ENCODE measurements at regions not wholly inside any gene's neighbourhood (a gene's known extent, or its start where the extent isn't known, plus 50 kb on each side); places are given as distances from the start of the nearest gene placed in this dataset.

DNA sequence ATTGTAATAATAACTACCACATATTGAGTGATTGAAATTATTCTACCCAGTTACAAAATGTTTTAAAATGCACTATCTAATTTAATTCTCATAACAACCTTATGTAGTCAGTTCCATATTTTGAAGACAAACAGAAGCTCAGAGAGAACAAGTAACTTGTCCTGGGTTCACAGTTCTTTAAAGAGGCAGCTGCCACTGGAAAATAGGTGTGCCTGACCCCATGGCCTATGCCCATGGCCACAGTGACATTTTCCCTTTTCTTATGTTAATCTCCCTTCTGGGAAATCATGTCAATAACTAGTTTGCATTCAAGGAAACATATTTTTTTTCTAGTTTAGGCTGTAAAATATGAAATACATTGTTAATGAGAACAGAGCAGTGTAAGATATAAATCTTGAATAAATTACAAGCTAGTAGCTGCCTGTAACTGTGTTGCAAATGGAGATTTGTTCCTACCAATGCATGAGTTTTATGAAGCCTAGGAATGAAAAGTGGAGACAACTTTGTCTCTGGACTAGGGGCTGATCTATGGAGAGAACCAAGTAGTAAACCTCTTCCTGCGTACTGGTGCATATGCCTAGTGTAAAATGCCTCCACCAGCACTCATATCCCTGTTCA is 1018.0 kb downstream of the NTRK3 start:
- no peak for DNase-seq (ENCODE audit: extremely low spot score)
- ChIA-PET CTCF (no interaction called here), POLR2A (no interaction called here)
- TF ChIP-seq, protein P1, sequence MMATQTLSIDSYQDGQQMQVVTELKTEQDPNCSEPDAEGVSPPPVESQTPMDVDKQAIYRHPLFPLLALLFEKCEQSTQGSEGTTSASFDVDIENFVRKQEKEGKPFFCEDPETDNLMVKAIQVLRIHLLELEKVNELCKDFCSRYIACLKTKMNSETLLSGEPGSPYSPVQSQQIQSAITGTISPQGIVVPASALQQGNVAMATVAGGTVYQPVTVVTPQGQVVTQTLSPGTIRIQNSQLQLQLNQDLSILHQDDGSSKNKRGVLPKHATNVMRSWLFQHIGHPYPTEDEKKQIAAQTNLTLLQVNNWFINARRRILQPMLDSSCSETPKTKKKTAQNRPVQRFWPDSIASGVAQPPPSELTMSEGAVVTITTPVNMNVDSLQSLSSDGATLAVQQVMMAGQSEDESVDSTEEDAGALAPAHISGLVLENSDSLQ (IDR thresholded peaks at IDR 0.05) = no peak
- TF ChIP-seq FOXK2 (IDR thresholded peaks at IDR 0.05) (no peak), HDGF (IDR thresholded peaks at IDR 0.05; ENCODE audit: borderline replicate concordance) (no peak), FOXM1 (IDR thresholded peaks at IDR 0.05; ENCODE audit: borderline replicate concordance) (no peak), ELF4 (IDR thresholded peaks at IDR 0.05) (no peak), SP1 (IDR thresholded peaks at IDR 0.05) (no peak), ARNT (IDR thresholded peaks at IDR 0.05) (no peak), TARDBP (IDR thresholded peaks at IDR 0.05) (no peak), L3MBTL2 (conservative IDR thresholded peaks at IDR 0.05) (no peak)

DNA sequence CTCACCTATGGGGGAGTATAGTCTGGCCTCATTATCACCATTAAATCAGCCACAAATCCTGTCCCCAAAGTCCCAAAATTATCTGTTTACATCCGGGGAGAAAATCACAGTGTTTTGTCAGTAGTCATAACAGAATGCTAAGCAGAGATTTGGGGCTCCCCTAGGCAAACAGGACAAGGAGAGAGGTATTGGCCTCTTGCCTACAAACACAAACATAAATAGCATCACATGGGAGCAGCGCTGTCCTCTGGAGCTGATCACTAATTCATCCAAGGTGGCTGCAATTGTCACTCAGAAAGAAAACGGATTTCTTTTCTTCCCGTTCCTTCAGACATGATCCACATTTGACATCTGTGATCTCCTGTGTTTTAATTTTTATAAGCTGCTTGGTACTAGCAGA is 1028.1 kb downstream of the NTRK3 start:
- no peak for TF ChIP-seq ZNF384 (IDR thresholded peaks at IDR 0.05)
- no peak for TF ChIP-seq FOXK2 (IDR thresholded peaks at IDR 0.05)
- TF ChIP-seq SUZ12 (IDR thresholded peaks at IDR 0.05) = no peak
- TF ChIP-seq TARDBP (IDR thresholded peaks at IDR 0.05) = no peak
- no peak for TF ChIP-seq BHLHE40 (IDR thresholded peaks at IDR 0.05; ENCODE audit: borderline replicate concordance)
- no peak for TF ChIP-seq LEF1 (IDR thresholded peaks at IDR 0.05; ENCODE audit: borderline replicate concordance)
- TF ChIP-seq ARNT (IDR thresholded peaks at IDR 0.05) = no peak
- no peak for TF ChIP-seq NFRKB (IDR thresholded peaks at IDR 0.05)
- no peak for TF ChIP-seq FOXA1 (IDR thresholded peaks at IDR 0.05)
- TF ChIP-seq FOXM1 (IDR thresholded peaks at IDR 0.05; ENCODE audit: borderline replicate concordance) = no peak
- TF ChIP-seq CTBP1 (IDR thresholded peaks at IDR 0.05; ENCODE audit: borderline replicate concordance) = no peak
- TF ChIP-seq L3MBTL2 (conservative IDR thresholded peaks at IDR 0.05) = no peak
- no peak for TF ChIP-seq SP1 (IDR thresholded peaks at IDR 0.05)
- TF ChIP-seq HDGF (IDR thresholded peaks at IDR 0.05; ENCODE audit: borderline replicate concordance) = no peak
- no peak for TF ChIP-seq ELF4 (IDR thresholded peaks at IDR 0.05)
- TF ChIP-seq, protein P1 (IDR thresholded peaks at IDR 0.05) = no peak
- CTCF ChIA-PET = no interaction called here
- POLR2A ChIA-PET = no interaction called here
- no peak for DNase-seq (ENCODE audit: extremely low spot score)

DNA sequence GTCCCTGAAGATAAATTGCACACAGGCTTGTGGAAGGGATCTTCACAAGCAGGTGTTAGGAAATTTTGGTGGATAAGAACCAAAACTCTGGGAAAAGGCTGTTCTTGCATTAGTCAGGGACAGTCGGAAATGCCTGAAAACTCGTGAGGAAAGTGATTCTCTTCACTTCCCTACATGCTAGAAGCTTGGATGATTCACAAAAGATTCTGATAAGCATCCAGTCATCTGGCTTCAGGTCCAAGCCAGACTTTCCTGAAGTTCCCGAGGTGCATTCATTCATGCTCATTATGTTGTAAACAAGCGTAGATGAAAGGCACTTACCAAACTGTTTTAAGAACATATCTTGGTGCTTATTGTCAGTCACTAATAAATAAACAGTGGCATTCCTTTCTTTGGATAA is 1028.7 kb downstream of the NTRK3 start:
- TF ChIP-seq NFRKB (IDR thresholded peaks at IDR 0.05) (no peak), FOXM1 (IDR thresholded peaks at IDR 0.05; ENCODE audit: borderline replicate concordance) (no peak), ARNT (IDR thresholded peaks at IDR 0.05) (no peak), HDGF (IDR thresholded peaks at IDR 0.05; ENCODE audit: borderline replicate concordance) (no peak), BHLHE40 (IDR thresholded peaks at IDR 0.05; ENCODE audit: borderline replicate concordance) (no peak), ELF4 (IDR thresholded peaks at IDR 0.05) (no peak), SUZ12 (IDR thresholded peaks at IDR 0.05) (no peak), L3MBTL2 (conservative IDR thresholded peaks at IDR 0.05) (no peak), FOXK2 (IDR thresholded peaks at IDR 0.05) (no peak), CTBP1 (IDR thresholded peaks at IDR 0.05; ENCODE audit: borderline replicate concordance) (no peak)
- TF ChIP-seq, protein P1 (IDR thresholded peaks at IDR 0.05) = no peak
- DNase-seq (ENCODE audit: extremely low spot score) = no peak
- CTCF ChIA-PET = no interaction called here
- POLR2A ChIA-PET = no interaction called here

DNA sequence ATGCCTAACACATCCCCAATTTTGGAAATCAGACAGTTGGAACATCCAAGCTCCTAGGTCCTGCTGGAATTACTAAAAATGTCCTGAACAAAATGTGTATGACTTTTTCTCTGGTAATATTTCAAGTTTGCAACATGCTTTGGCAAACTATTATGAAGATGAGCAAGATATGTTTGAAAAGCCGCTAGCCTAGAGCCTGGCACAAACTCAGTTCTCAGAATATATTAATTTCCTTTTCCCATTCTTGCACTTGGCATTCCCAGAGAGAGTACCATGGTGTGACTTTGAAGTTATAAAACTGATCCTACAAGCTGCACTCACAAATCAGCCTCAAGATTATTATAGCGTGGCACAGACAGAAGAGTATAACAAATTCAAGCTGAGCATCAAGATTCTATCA is 1031.1 kb downstream of the NTRK3 start:
- TF ChIP-seq, protein P1 (IDR thresholded peaks at IDR 0.05) = no peak
- TF ChIP-seq LEF1 (IDR thresholded peaks at IDR 0.05; ENCODE audit: borderline replicate concordance) (no peak), L3MBTL2 (conservative IDR thresholded peaks at IDR 0.05) (no peak), TARDBP (IDR thresholded peaks at IDR 0.05) (no peak), HDGF (IDR thresholded peaks at IDR 0.05; ENCODE audit: borderline replicate concordance) (no peak), ARNT (IDR thresholded peaks at IDR 0.05) (no peak), NFRKB (IDR thresholded peaks at IDR 0.05) (no peak), ZNF384 (IDR thresholded peaks at IDR 0.05) (no peak), CTBP1 (IDR thresholded peaks at IDR 0.05; ENCODE audit: borderline replicate concordance) (no peak), SUZ12 (IDR thresholded peaks at IDR 0.05) (no peak), ELF4 (IDR thresholded peaks at IDR 0.05) (no peak)
- ChIA-PET POLR2A (no interaction called here), CTCF (no interaction called here)
- no peak for DNase-seq (ENCODE audit: extremely low spot score)

DNA sequence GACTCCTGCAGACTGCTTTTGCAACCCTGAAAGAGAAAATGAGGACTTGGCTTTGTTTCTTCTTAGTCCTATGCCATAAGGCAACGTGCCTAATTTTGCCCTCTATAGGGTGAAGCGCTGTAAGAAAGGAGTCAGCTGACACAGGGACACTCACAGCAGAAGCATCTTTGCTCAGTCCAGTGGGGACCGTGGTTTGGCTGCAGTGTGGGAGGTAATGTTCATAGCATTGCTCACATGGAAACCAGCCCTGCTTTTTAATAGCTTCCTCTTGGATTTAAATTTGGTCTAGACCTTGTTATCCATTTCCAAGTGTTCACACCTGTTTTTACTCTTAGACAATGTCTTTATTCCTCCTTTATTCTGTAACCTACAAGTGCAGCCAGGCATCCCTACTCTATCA is 1032.1 kb downstream of the NTRK3 start:
- DNase-seq (ENCODE audit: extremely low spot score) = no peak
- TF ChIP-seq HDGF (IDR thresholded peaks at IDR 0.05; ENCODE audit: borderline replicate concordance) (no peak), FOXA1 (IDR thresholded peaks at IDR 0.05) (no peak), SUZ12 (IDR thresholded peaks at IDR 0.05) (no peak), BHLHE40 (IDR thresholded peaks at IDR 0.05; ENCODE audit: borderline replicate concordance) (no peak), FOXM1 (IDR thresholded peaks at IDR 0.05; ENCODE audit: borderline replicate concordance) (no peak), L3MBTL2 (conservative IDR thresholded peaks at IDR 0.05) (no peak), LEF1 (IDR thresholded peaks at IDR 0.05; ENCODE audit: borderline replicate concordance) (no peak)
- ChIA-PET CTCF (interaction anchor here (0.7 kb wide), 1 partner anchor 132 kb away, joined by 3 read pairs; no protein-coding TSS in a partner anchor), POLR2A (no interaction called here)
